B cell (primary cell): ENCODE measurements at regions not wholly inside any gene's neighbourhood (a gene's known extent, or its start where the extent isn't known, plus 50 kb on each side); places are given as distances from the start of the nearest gene placed in this dataset.

Experiments
- ATAC-seq: fragments of 200-7000 bp; cut with Tn5 transposase; one replicate; pipeline ENCODE4 v1.10.0; 2021; ENCODE audit warnings: low read depth, mild to moderate bottlenecking, moderate number of reproducible peaks, moderate library complexity
- CTCF ChIA-PET: fragments of 350-600 bp; sonication (Branson Sonifier 250); formaldehyde crosslinking; loops from one replicate; lab custom pipeline; 2021; ENCODE audit warnings: antibody characterized with exemption, inconsistent platforms; lab: Charles Lee
- POLR2A ChIA-PET: fragments of 350-600 bp; sonication (Branson Sonifier 250); formaldehyde crosslinking; loops from one replicate; lab custom pipeline; 2021; ENCODE audit warnings: antibody characterized with exemption; lab: Charles Lee
- DNase-seq: peaks from one replicate; pipeline ENCODE4 v3.0.0; 2013
- H2AFZ ChIP-seq: 2 replicates; pipeline ENCODE4 v1.6.1; 2012; ENCODE audit warnings: mild to moderate bottlenecking, low read depth, low read length; ENCODE audit not compliant: insufficient read depth, poor library complexity, severe bottlenecking
- H3K27ac ChIP-seq, 2 donors: 1 replicate in 1 of 2; 2 replicates in 1 of 2; pipeline ENCODE4 v1.5.1; 2012 to 2013; ENCODE audit warnings: low read length in 2 of 2, mild to moderate bottlenecking in 2 of 2, moderate library complexity in 1 of 2
- H3K27me3 ChIP-seq, 4 experiments: fragments of 200-600 bp in 1 of 4; sonication (generic) in 1 of 4; replicated peaks in 1 of 4; 1 replicate in 2 of 4; 2 replicates in 2 of 4; pipeline versions ENCODE4 v1.6.1 to v1.7.0; 2013 to 2016; ENCODE audit warnings: low read length in 3 of 4, mild to moderate bottlenecking in 2 of 4, mixed read lengths in 1 of 4, moderate library complexity in 1 of 4; ENCODE audit not compliant: insufficient read depth in 4 of 4, control insufficient read depth in 3 of 4; ENCODE audit errors: control extremely low read depth in 1 of 4
- H3K36me3 ChIP-seq, 2 experiments: replicated peaks in 1 of 2; 1 replicate in 1 of 2; 2 replicates in 1 of 2; pipeline versions ENCODE4 v1.6.1 to v1.7.1; 2013; ENCODE audit warnings: low read length in 1 of 2; ENCODE audit not compliant: insufficient read depth in 2 of 2, control insufficient read depth in 1 of 2; ENCODE audit errors: control extremely low read depth in 1 of 2, extremely low read depth in 1 of 2
- H3K4me1 ChIP-seq, 2 donors: fragments of 200-600 bp in 1 of 2; sonication (generic) in 1 of 2; 1 replicate in 1 of 2; 2 replicates in 1 of 2; pipeline versions ENCODE4 v1.5.1 to v1.6.1; 2013 to 2017; ENCODE audit warnings: low read length in 2 of 2; ENCODE audit not compliant: control insufficient read depth in 2 of 2, insufficient read depth in 2 of 2
- H3K4me2 ChIP-seq: replicated peaks from 2 replicates; pipeline ENCODE3; 2012; ENCODE audit warnings: mild to moderate bottlenecking, low read depth, low read length; ENCODE audit not compliant: poor library complexity, severe bottlenecking
- H3K4me3 ChIP-seq, 5 experiments: fragments of 200-600 bp in 1 of 5; sonication (generic) in 1 of 5; 1 replicate in 3 of 5; 2 replicates in 2 of 5; pipeline versions ENCODE4 v1.5.1 to v1.7.0; 2011 to 2016; ENCODE audit warnings: low read length in 4 of 5, mild to moderate bottlenecking in 4 of 5, low read depth in 2 of 5, control low read depth in 1 of 5, moderate library complexity in 1 of 5; ENCODE audit not compliant: insufficient read depth in 1 of 5; ENCODE audit errors: control extremely low read depth in 1 of 5, extremely low read depth in 1 of 5
- H3K79me2 ChIP-seq: fragments of 200-600 bp; sonication (generic); one replicate; pipeline ENCODE4 v1.6.0; 2016; ENCODE audit warnings: low read length; ENCODE audit not compliant: control insufficient read depth, insufficient read depth
- H3K9ac ChIP-seq: fragments of 200-600 bp; sonication (generic); 2 replicates; pipeline ENCODE4 v1.6.1; 2017; ENCODE audit warnings: mild to moderate bottlenecking, low read length, moderate library complexity
- H3K9me3 ChIP-seq, 3 donors: one replicate each; pipeline versions ENCODE4 v1.6.1 to v1.7.1; 2013; ENCODE audit warnings: low read length in 2 of 3; ENCODE audit not compliant: control insufficient read depth in 2 of 3, insufficient read depth in 1 of 3; ENCODE audit errors: control extremely low read depth in 1 of 3
- H4K20me1 ChIP-seq: 2 replicates; pipeline ENCODE4 v1.6.0; 2012; ENCODE audit warnings: mild to moderate bottlenecking, low read length; ENCODE audit not compliant: insufficient read depth, control insufficient read depth, poor library complexity, severe bottlenecking
- H3K27ac Mint-ChIP-seq: one replicate; pipeline ENCODE4 v1.8.0; 2021; ENCODE audit warnings: mixed read lengths
- H3K27me3 Mint-ChIP-seq: one replicate; pipeline ENCODE4 v1.8.0; 2021; ENCODE audit warnings: mixed read lengths
- H3K4me1 Mint-ChIP-seq: one replicate; pipeline ENCODE4 v1.8.0; 2021; ENCODE audit warnings: mixed read lengths
- H3K4me3 Mint-ChIP-seq: one replicate; pipeline ENCODE4 v1.8.0; 2021; ENCODE audit warnings: mixed read lengths
- H3K9me3 Mint-ChIP-seq: one replicate; pipeline ENCODE4 v1.8.0; 2022; ENCODE audit warnings: mixed read lengths; ENCODE audit not compliant: insufficient read depth
- EZH2 ChIP-seq: IDR thresholded peaks from 2 replicates; pipeline ENCODE4 v1.6.1; 2012; ENCODE audit warnings: borderline replicate concordance, low read depth, mild to moderate bottlenecking, moderate library complexity, low read length; ENCODE audit not compliant: insufficient read depth, poor library complexity, severe bottlenecking
- WGBS: methylation state at CpG from one replicate; pipeline ENCODE4 v1.1.5; 2013; ENCODE audit warnings: missing lambda C conversion rate; ENCODE audit not compliant: insufficient coverage; 5-methylcytosine and 5-hydroxymethylcytosine counted together
- intact Hi-C: fragments of 100-400 bp; cut with micrococcal nuclease; formaldehyde crosslinking; loops from one replicate; pipeline ENCODE4 v1.10.0; 2022
- TF ChIP-seq, protein P1 (sequence below): fragments of 200-600 bp; IDR thresholded peaks from one replicate; pipeline ENCODE4 v1.8.0; 2022; ENCODE audit warnings: antibody characterized with exemption, mild to moderate bottlenecking

DNA sequence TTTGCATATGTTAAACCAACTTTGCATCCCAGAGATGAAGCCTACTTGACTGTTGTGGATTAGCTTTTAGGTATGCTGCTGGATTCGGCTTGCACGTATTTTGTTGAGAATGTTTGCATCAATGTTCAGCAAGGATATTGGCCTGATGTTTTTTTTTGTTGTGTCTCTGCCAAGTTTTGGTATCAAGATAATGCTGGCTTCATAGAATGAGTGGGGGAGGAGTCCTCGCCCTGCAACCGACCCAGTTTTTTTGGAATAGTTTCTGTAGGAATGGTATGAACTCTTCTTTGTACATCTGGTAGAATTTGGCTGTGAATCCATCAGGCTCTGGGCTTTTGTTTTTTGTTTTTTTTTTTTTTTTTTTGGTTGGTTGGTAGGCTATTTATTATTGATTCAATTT, 147.9 kb downstream of the AHR start:
- Mint-ChIP-seq H3K27me3 (no peaks in the 10 kb centered on the region), H3K4me1 (no peaks in the 10 kb centered on the region), H3K4me3 (no peak overlapping the region), H3K9me3 (peaks cover 9% of the 10 kb centered on the region), H3K27ac (no peak overlapping the region)
- intact Hi-C loops: no loop called here
- 81% methylated on average over 4 of the region's 4 CpGs for WGBS
- POLR2A ChIA-PET: no interaction called here
- no peak for DNase-seq
- no peaks in the 10 kb centered on the region for H3K36me3 ChIP-seq
- TF ChIP-seq, protein P1, sequence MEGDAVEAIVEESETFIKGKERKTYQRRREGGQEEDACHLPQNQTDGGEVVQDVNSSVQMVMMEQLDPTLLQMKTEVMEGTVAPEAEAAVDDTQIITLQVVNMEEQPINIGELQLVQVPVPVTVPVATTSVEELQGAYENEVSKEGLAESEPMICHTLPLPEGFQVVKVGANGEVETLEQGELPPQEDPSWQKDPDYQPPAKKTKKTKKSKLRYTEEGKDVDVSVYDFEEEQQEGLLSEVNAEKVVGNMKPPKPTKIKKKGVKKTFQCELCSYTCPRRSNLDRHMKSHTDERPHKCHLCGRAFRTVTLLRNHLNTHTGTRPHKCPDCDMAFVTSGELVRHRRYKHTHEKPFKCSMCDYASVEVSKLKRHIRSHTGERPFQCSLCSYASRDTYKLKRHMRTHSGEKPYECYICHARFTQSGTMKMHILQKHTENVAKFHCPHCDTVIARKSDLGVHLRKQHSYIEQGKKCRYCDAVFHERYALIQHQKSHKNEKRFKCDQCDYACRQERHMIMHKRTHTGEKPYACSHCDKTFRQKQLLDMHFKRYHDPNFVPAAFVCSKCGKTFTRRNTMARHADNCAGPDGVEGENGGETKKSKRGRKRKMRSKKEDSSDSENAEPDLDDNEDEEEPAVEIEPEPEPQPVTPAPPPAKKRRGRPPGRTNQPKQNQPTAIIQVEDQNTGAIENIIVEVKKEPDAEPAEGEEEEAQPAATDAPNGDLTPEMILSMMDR: no peak
- no peak for TF ChIP-seq EZH2
- CTCF ChIA-PET: interaction anchor here (0.6 kb wide), 1 partner anchor 1930 kb away, joined by 3 read pairs; no protein-coding TSS in a partner anchor
- no peaks in the 10 kb centered on the region for H3K79me2 ChIP-seq
- H3K9ac ChIP-seq: no peak overlapping the region
- no peaks in the 10 kb centered on the region for H3K27me3 ChIP-seq
- H3K4me1 ChIP-seq: no peaks in the 10 kb centered on the region
- no peak overlapping the region for H3K4me3 ChIP-seq
- H3K4me2 ChIP-seq: no peak overlapping the region
- no peak for ATAC-seq
- no peak overlapping the region for H3K27ac ChIP-seq
- peaks cover 0 to 12% (median 12%) of the 10 kb centered on the region in 3 donors for H3K9me3 ChIP-seq
- H2AFZ ChIP-seq: no peak overlapping the region
- no peaks in the 10 kb centered on the region for H4K20me1 ChIP-seq

DNA sequence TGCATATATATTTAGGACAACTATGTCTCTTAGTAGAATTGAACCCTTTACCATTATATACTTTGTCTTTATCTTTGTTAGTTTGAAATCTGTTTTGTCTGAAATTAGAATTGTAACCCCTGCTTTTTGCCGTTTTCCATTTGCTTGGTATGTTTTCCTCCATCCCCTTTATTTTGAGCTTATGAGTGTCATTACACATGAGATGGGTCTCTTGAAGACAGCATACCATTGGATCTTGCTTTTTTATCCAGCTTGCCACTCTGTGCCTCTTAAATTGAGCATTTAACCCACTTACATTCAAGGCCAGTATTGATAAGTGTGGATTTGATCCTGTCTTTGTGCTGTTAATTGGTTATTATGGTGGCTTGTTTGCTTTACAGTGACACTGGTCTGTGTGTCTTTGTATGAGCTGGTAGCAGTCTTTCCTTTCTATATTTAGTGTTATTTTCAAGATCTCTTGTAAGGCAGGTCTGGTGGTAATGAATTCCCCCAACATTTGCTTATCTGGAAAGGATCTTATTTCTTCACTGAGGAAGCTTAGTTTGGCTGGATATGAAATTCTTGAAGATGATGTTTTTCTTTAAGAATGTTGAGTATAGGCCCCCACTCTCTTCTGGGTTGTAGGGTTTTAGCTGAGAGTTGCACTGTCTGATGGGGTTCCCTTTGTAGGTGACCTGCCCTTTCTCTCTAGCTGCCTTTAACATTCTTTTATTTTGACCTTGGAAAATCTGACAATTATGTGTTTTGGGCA, 149.5 kb downstream of the AHR start:
- TF ChIP-seq, protein P1: no peak
- TF ChIP-seq EZH2: no peak
- ChIA-PET CTCF (no interaction called here), POLR2A (no interaction called here)
- no peaks in the 10 kb centered on the region for H3K27me3 ChIP-seq
- H3K79me2 ChIP-seq: no peaks in the 10 kb centered on the region
- no peaks in the 10 kb centered on the region for H3K4me1 Mint-ChIP-seq
- peaks cover 9% of the 10 kb centered on the region for H3K9me3 Mint-ChIP-seq
- no peak overlapping the region for H2AFZ ChIP-seq
- no peak for DNase-seq
- H3K9me3 ChIP-seq: peaks cover 0 to 12% (median 12%) of the 10 kb centered on the region in 3 donors
- H3K9ac ChIP-seq: no peak overlapping the region
- H3K27ac ChIP-seq: no peak overlapping the region
- intact Hi-C loops: no loop called here
- no peaks in the 10 kb centered on the region for H3K27me3 Mint-ChIP-seq
- H3K4me1 ChIP-seq: no peaks in the 10 kb centered on the region
- H3K4me3 ChIP-seq: no peak overlapping the region
- no peak overlapping the region for H3K4me2 ChIP-seq
- ATAC-seq: no peak
- H3K27ac Mint-ChIP-seq: no peak overlapping the region
- H3K36me3 ChIP-seq: no peaks in the 10 kb centered on the region
- H4K20me1 ChIP-seq: no peaks in the 10 kb centered on the region
- no CpG with 5 or more reads among the region's 1 CpG for WGBS
- H3K4me3 Mint-ChIP-seq: no peak overlapping the region
